B cell (primary cell): ENCODE measurements at regions not wholly inside any gene's neighbourhood (a gene's known extent, or its start where the extent isn't known, plus 50 kb on each side); places are given as distances from the start of the nearest gene placed in this dataset.

Source experiments
- ATAC-seq: fragments of 200-7000 bp; cut with Tn5 transposase; one replicate; pipeline ENCODE4 v1.10.0; 2021; ENCODE audit warnings: low read depth, mild to moderate bottlenecking, moderate number of reproducible peaks, moderate library complexity
- CTCF ChIA-PET: fragments of 350-600 bp; sonication (Branson Sonifier 250); formaldehyde crosslinking; loops from one replicate; lab custom pipeline; 2021; ENCODE audit warnings: antibody characterized with exemption, inconsistent platforms; lab: Charles Lee
- POLR2A ChIA-PET: fragments of 350-600 bp; sonication (Branson Sonifier 250); formaldehyde crosslinking; loops from one replicate; lab custom pipeline; 2021; ENCODE audit warnings: antibody characterized with exemption; lab: Charles Lee
- DNase-seq: peaks from one replicate; pipeline ENCODE4 v3.0.0; 2013
- H2AFZ ChIP-seq: 2 replicates; pipeline ENCODE4 v1.6.1; 2012; ENCODE audit warnings: mild to moderate bottlenecking, low read depth, low read length; ENCODE audit not compliant: insufficient read depth, poor library complexity, severe bottlenecking
- H3K27ac ChIP-seq, 2 donors: 1 replicate in 1 of 2; 2 replicates in 1 of 2; pipeline ENCODE4 v1.5.1; 2012 to 2013; ENCODE audit warnings: low read length in 2 of 2, mild to moderate bottlenecking in 2 of 2, moderate library complexity in 1 of 2
- H3K27me3 ChIP-seq, 4 experiments: fragments of 200-600 bp in 1 of 4; sonication (generic) in 1 of 4; replicated peaks in 1 of 4; 1 replicate in 2 of 4; 2 replicates in 2 of 4; pipeline versions ENCODE4 v1.6.1 to v1.7.0; 2013 to 2016; ENCODE audit warnings: low read length in 3 of 4, mild to moderate bottlenecking in 2 of 4, mixed read lengths in 1 of 4, moderate library complexity in 1 of 4; ENCODE audit not compliant: insufficient read depth in 4 of 4, control insufficient read depth in 3 of 4; ENCODE audit errors: control extremely low read depth in 1 of 4
- H3K36me3 ChIP-seq, 2 experiments: replicated peaks in 1 of 2; 1 replicate in 1 of 2; 2 replicates in 1 of 2; pipeline versions ENCODE4 v1.6.1 to v1.7.1; 2013; ENCODE audit warnings: low read length in 1 of 2; ENCODE audit not compliant: insufficient read depth in 2 of 2, control insufficient read depth in 1 of 2; ENCODE audit errors: control extremely low read depth in 1 of 2, extremely low read depth in 1 of 2
- H3K4me1 ChIP-seq, 2 donors: fragments of 200-600 bp in 1 of 2; sonication (generic) in 1 of 2; 1 replicate in 1 of 2; 2 replicates in 1 of 2; pipeline versions ENCODE4 v1.5.1 to v1.6.1; 2013 to 2017; ENCODE audit warnings: low read length in 2 of 2; ENCODE audit not compliant: control insufficient read depth in 2 of 2, insufficient read depth in 2 of 2
- H3K4me2 ChIP-seq: replicated peaks from 2 replicates; pipeline ENCODE3; 2012; ENCODE audit warnings: mild to moderate bottlenecking, low read depth, low read length; ENCODE audit not compliant: poor library complexity, severe bottlenecking
- H3K4me3 ChIP-seq, 5 experiments: fragments of 200-600 bp in 1 of 5; sonication (generic) in 1 of 5; 1 replicate in 3 of 5; 2 replicates in 2 of 5; pipeline versions ENCODE4 v1.5.1 to v1.7.0; 2011 to 2016; ENCODE audit warnings: low read length in 4 of 5, mild to moderate bottlenecking in 4 of 5, low read depth in 2 of 5, control low read depth in 1 of 5, moderate library complexity in 1 of 5; ENCODE audit not compliant: insufficient read depth in 1 of 5; ENCODE audit errors: control extremely low read depth in 1 of 5, extremely low read depth in 1 of 5
- H3K79me2 ChIP-seq: fragments of 200-600 bp; sonication (generic); one replicate; pipeline ENCODE4 v1.6.0; 2016; ENCODE audit warnings: low read length; ENCODE audit not compliant: control insufficient read depth, insufficient read depth
- H3K9ac ChIP-seq: fragments of 200-600 bp; sonication (generic); 2 replicates; pipeline ENCODE4 v1.6.1; 2017; ENCODE audit warnings: mild to moderate bottlenecking, low read length, moderate library complexity
- H3K9me3 ChIP-seq, 3 donors: one replicate each; pipeline versions ENCODE4 v1.6.1 to v1.7.1; 2013; ENCODE audit warnings: low read length in 2 of 3; ENCODE audit not compliant: control insufficient read depth in 2 of 3, insufficient read depth in 1 of 3; ENCODE audit errors: control extremely low read depth in 1 of 3
- H4K20me1 ChIP-seq: 2 replicates; pipeline ENCODE4 v1.6.0; 2012; ENCODE audit warnings: mild to moderate bottlenecking, low read length; ENCODE audit not compliant: insufficient read depth, control insufficient read depth, poor library complexity, severe bottlenecking
- H3K27ac Mint-ChIP-seq: one replicate; pipeline ENCODE4 v1.8.0; 2021; ENCODE audit warnings: mixed read lengths
- H3K27me3 Mint-ChIP-seq: one replicate; pipeline ENCODE4 v1.8.0; 2021; ENCODE audit warnings: mixed read lengths
- H3K4me1 Mint-ChIP-seq: one replicate; pipeline ENCODE4 v1.8.0; 2021; ENCODE audit warnings: mixed read lengths
- H3K4me3 Mint-ChIP-seq: one replicate; pipeline ENCODE4 v1.8.0; 2021; ENCODE audit warnings: mixed read lengths
- H3K9me3 Mint-ChIP-seq: one replicate; pipeline ENCODE4 v1.8.0; 2022; ENCODE audit warnings: mixed read lengths; ENCODE audit not compliant: insufficient read depth
- CTCF ChIP-seq: fragments of 200-600 bp; IDR thresholded peaks from one replicate; pipeline ENCODE4 v1.8.0; 2022; ENCODE audit warnings: antibody characterized with exemption, mild to moderate bottlenecking
- EZH2 ChIP-seq: IDR thresholded peaks from 2 replicates; pipeline ENCODE4 v1.6.1; 2012; ENCODE audit warnings: borderline replicate concordance, low read depth, mild to moderate bottlenecking, moderate library complexity, low read length; ENCODE audit not compliant: insufficient read depth, poor library complexity, severe bottlenecking
- WGBS: methylation state at CpG from one replicate; pipeline ENCODE4 v1.1.5; 2013; ENCODE audit warnings: missing lambda C conversion rate; ENCODE audit not compliant: insufficient coverage; 5-methylcytosine and 5-hydroxymethylcytosine counted together
- intact Hi-C: fragments of 100-400 bp; cut with micrococcal nuclease; formaldehyde crosslinking; loops from one replicate; pipeline ENCODE4 v1.10.0; 2022

GRCh38 chr16:86381491-86381890, 128.8 kb upstream of the FOXF1 start:
- CTCF ChIA-PET = no interaction called here
- Histone ChIP-seq H3K27ac (no peak overlapping the region), H3K9me3 (peaks cover 0 to 4% (median 0%) of the 10 kb centered on the region in 3 donors), H3K36me3 (no peaks in the 10 kb centered on the region), H3K4me3 (no peak overlapping the region), H2AFZ (no peak overlapping the region), H3K9ac (no peak overlapping the region), H3K4me2 (no peak overlapping the region), H3K79me2 (no peaks in the 10 kb centered on the region), H3K27me3 (peaks cover 0 to 9% (median 0%) of the 10 kb centered on the region in 4 experiments), H3K4me1 (no peaks in the 10 kb centered on the region), H4K20me1 (no peaks in the 10 kb centered on the region)
- Mint-ChIP-seq H3K9me3 (peaks cover 4% of the 10 kb centered on the region), H3K4me1 (no peaks in the 10 kb centered on the region), H3K27me3 (peaks cover 31% of the 10 kb centered on the region), H3K4me3 (no peak overlapping the region), H3K27ac (no peak overlapping the region)
- DNase-seq (no peak), ATAC-seq (no peak)
- intact Hi-C loops = no loop called here
- 85% methylated on average over 7 of the region's 7 CpGs for WGBS
- no peak for TF ChIP-seq EZH2
- no peak for TF ChIP-seq CTCF
- POLR2A ChIA-PET = no interaction called here

- H3K27ac Mint-ChIP-seq = no peak overlapping the region
- H3K4me3 Mint-ChIP-seq = no peak overlapping the region
- TF ChIP-seq EZH2 = no peak
- no peak for TF ChIP-seq CTCF
- Histone ChIP-seq H3K36me3 (no peaks in the 10 kb centered on the region), H3K4me1 (no peaks in the 10 kb centered on the region), H3K4me3 (no peak overlapping the region), H3K4me2 (no peak overlapping the region), H3K79me2 (no peaks in the 10 kb centered on the region), H4K20me1 (no peaks in the 10 kb centered on the region), H3K27me3 (peaks cover 0 to 11% (median 0%) of the 10 kb centered on the region in 4 experiments), H2AFZ (no peak overlapping the region), H3K27ac (no peak overlapping the region), H3K9me3 (peaks cover 0 to 4% (median 0%) of the 10 kb centered on the region in 3 donors), H3K9ac (no peak overlapping the region)
- ChIA-PET CTCF (no interaction called here), POLR2A (no interaction called here)
- H3K4me1 Mint-ChIP-seq = no peaks in the 10 kb centered on the region
- DNase-seq = no peak
- no peaks in the 10 kb centered on the region for H3K9me3 Mint-ChIP-seq
- H3K27me3 Mint-ChIP-seq = peaks cover 31% of the 10 kb centered on the region
- WGBS = 76% methylated on average over 15 of the region's 17 CpGs
- intact Hi-C loops = no loop called here
- no peak for ATAC-seq
Measured at GRCh38 chr16:86382067-86382773, 128.1 kb upstream of the FOXF1 start.
